ENCODE measurements at regions not wholly inside any gene's neighbourhood (a gene's known extent, or its start where the extent isn't known, plus 50 kb on each side); places are given as distances from the start of the nearest gene placed in this dataset.

GRCh38 chr3:90121326-90121725, 1013.9 kb downstream of the EPHA3 start:
- H3K56ac ChIP-seq (ENCODE audit: low read length), result no peak overlapping the region
- no peak overlapping the region for H3K9ac ChIP-seq (ENCODE audit: low read length)
- no peak overlapping the region for H3K27ac ChIP-seq (ENCODE audit: low read depth, low read length)
- no peak overlapping the region for H3K4me2 ChIP-seq (ENCODE audit: low read length)
- no peak overlapping the region for H2BK120ac ChIP-seq (ENCODE audit: low read depth, low read length)
- DNase-seq, result no peak
- no CpG with 5 or more reads among the region's 5 CpGs for WGBS (ENCODE audit: extremely low coverage, insufficient coverage, low lambda C conversion rate)
- no peak overlapping the region for H4K5ac ChIP-seq (ENCODE audit: low read length)
- H2AK5ac ChIP-seq (ENCODE audit: low read length), result no peak overlapping the region
- no peak overlapping the region for H3K18ac ChIP-seq (ENCODE audit: low read length)
- no peak overlapping the region for H3K4me3 ChIP-seq (ENCODE audit: low read length)
- H3K23ac ChIP-seq (ENCODE audit: low read length), result no peak overlapping the region
- H3K79me2 ChIP-seq (ENCODE audit: control insufficient read depth, insufficient read depth, low read length), result no peaks in the 10 kb centered on the region
- no peaks in the 10 kb centered on the region for H3K27me3 ChIP-seq (ENCODE audit: insufficient read depth, low read length, poor library complexity)
- no peaks in the 10 kb centered on the region for H3K4me1 ChIP-seq (ENCODE audit: control insufficient read depth, low read depth, low read length)
- no peaks in the 10 kb centered on the region for H3K79me1 ChIP-seq (ENCODE audit: low read length)
- no peak overlapping the region for H4K8ac ChIP-seq (ENCODE audit: low read depth, low read length)
- no peak overlapping the region for H3K4ac ChIP-seq (ENCODE audit: low read depth, low read length)
- no peak overlapping the region for H2BK5ac ChIP-seq (ENCODE audit: low read length)
- no peak overlapping the region for H2BK15ac ChIP-seq (replicated peaks; ENCODE audit: low read depth)
- H3K36me3 ChIP-seq (ENCODE audit: control insufficient read depth, insufficient read depth, low read length), result no peaks in the 10 kb centered on the region

GRCh38 chr3:90128391-90128790, 1021.0 kb downstream of the EPHA3 start:
- no peak overlapping the region for H2BK15ac ChIP-seq (replicated peaks; ENCODE audit: low read depth)
- no peak for DNase-seq
- H3K23ac ChIP-seq (ENCODE audit: low read length), result no peak overlapping the region
- no peak overlapping the region for H3K9ac ChIP-seq (ENCODE audit: low read length)
- H3K4me3 ChIP-seq (ENCODE audit: low read length), result no peak overlapping the region
- H3K4me2 ChIP-seq (ENCODE audit: low read length), result no peak overlapping the region
- H3K18ac ChIP-seq (ENCODE audit: low read length), result no peak overlapping the region
- no peak overlapping the region for H3K4ac ChIP-seq (ENCODE audit: low read depth, low read length)
- no peak overlapping the region for H4K5ac ChIP-seq (ENCODE audit: low read length)
- H2BK5ac ChIP-seq (ENCODE audit: low read length), result no peak overlapping the region
- no CpG with 5 or more reads among the region's 2 CpGs for WGBS (ENCODE audit: extremely low coverage, insufficient coverage, low lambda C conversion rate)
- no peak overlapping the region for H2BK120ac ChIP-seq (ENCODE audit: low read depth, low read length)
- no peaks in the 10 kb centered on the region for H3K79me2 ChIP-seq (ENCODE audit: control insufficient read depth, insufficient read depth, low read length)
- no peak overlapping the region for H4K8ac ChIP-seq (ENCODE audit: low read depth, low read length)
- H3K4me1 ChIP-seq (ENCODE audit: control insufficient read depth, low read depth, low read length), result no peaks in the 10 kb centered on the region
- H3K56ac ChIP-seq (ENCODE audit: low read length), result no peak overlapping the region
- H2AK5ac ChIP-seq (ENCODE audit: low read length), result no peak overlapping the region
- H3K27me3 ChIP-seq (ENCODE audit: insufficient read depth, low read length, poor library complexity), result no peaks in the 10 kb centered on the region
- H3K79me1 ChIP-seq (ENCODE audit: low read length), result no peaks in the 10 kb centered on the region
- H3K27ac ChIP-seq (ENCODE audit: low read depth, low read length), result no peak overlapping the region
- no peaks in the 10 kb centered on the region for H3K36me3 ChIP-seq (ENCODE audit: control insufficient read depth, insufficient read depth, low read length)

GRCh38 chr3:90129730-90130129, 1022.3 kb downstream of the EPHA3 start:
- no peak overlapping the region for H3K9ac ChIP-seq (ENCODE audit: low read length)
- no peak overlapping the region for H4K8ac ChIP-seq (ENCODE audit: low read depth, low read length)
- H3K4me2 ChIP-seq (ENCODE audit: low read length), result no peak overlapping the region
- H3K18ac ChIP-seq (ENCODE audit: low read length), result no peak overlapping the region
- H2AK5ac ChIP-seq (ENCODE audit: low read length), result no peak overlapping the region
- H3K36me3 ChIP-seq (ENCODE audit: control insufficient read depth, insufficient read depth, low read length), result no peaks in the 10 kb centered on the region
- H3K23ac ChIP-seq (ENCODE audit: low read length), result no peak overlapping the region
- H2BK5ac ChIP-seq (ENCODE audit: low read length), result no peak overlapping the region
- no peak overlapping the region for H3K4ac ChIP-seq (ENCODE audit: low read depth, low read length)
- no peaks in the 10 kb centered on the region for H3K79me1 ChIP-seq (ENCODE audit: low read length)
- no peak overlapping the region for H3K56ac ChIP-seq (ENCODE audit: low read length)
- DNase-seq, result no peak
- no peak overlapping the region for H3K4me3 ChIP-seq (ENCODE audit: low read length)
- H3K4me1 ChIP-seq (ENCODE audit: control insufficient read depth, low read depth, low read length), result peaks cover 3% of the 10 kb centered on the region
- H3K27me3 ChIP-seq (ENCODE audit: insufficient read depth, low read length, poor library complexity), result no peaks in the 10 kb centered on the region
- H2BK120ac ChIP-seq (ENCODE audit: low read depth, low read length), result no peak overlapping the region
- H2BK15ac ChIP-seq (replicated peaks; ENCODE audit: low read depth), result no peak overlapping the region
- no CpG with 5 or more reads among the region's 3 CpGs for WGBS (ENCODE audit: extremely low coverage, insufficient coverage, low lambda C conversion rate)
- no peaks in the 10 kb centered on the region for H3K79me2 ChIP-seq (ENCODE audit: control insufficient read depth, insufficient read depth, low read length)
- H3K27ac ChIP-seq (ENCODE audit: low read depth, low read length), result no peak overlapping the region
- H4K5ac ChIP-seq (ENCODE audit: low read length), result no peak overlapping the region

GRCh38 chr3:90132197-90132596, 1024.8 kb downstream of the EPHA3 start:
- H3K27ac ChIP-seq (ENCODE audit: low read depth, low read length), result no peak overlapping the region
- no peak overlapping the region for H3K9ac ChIP-seq (ENCODE audit: low read length)
- no peak overlapping the region for H3K4me2 ChIP-seq (ENCODE audit: low read length)
- no peak overlapping the region for H2AK5ac ChIP-seq (ENCODE audit: low read length)
- no peak overlapping the region for H2BK15ac ChIP-seq (replicated peaks; ENCODE audit: low read depth)
- H3K56ac ChIP-seq (ENCODE audit: low read length), result no peak overlapping the region
- H2BK5ac ChIP-seq (ENCODE audit: low read length), result no peak overlapping the region
- H3K18ac ChIP-seq (ENCODE audit: low read length), result no peak overlapping the region
- no peaks in the 10 kb centered on the region for H3K36me3 ChIP-seq (ENCODE audit: control insufficient read depth, insufficient read depth, low read length)
- H3K4ac ChIP-seq (ENCODE audit: low read depth, low read length), result no peak overlapping the region
- no peaks in the 10 kb centered on the region for H3K79me1 ChIP-seq (ENCODE audit: low read length)
- no CpG with 5 or more reads among the region's 1 CpG for WGBS (ENCODE audit: extremely low coverage, insufficient coverage, low lambda C conversion rate)
- no peak overlapping the region for H3K23ac ChIP-seq (ENCODE audit: low read length)
- H2BK120ac ChIP-seq (ENCODE audit: low read depth, low read length), result no peak overlapping the region
- H3K4me1 ChIP-seq (ENCODE audit: control insufficient read depth, low read depth, low read length), result peaks cover 4% of the 10 kb centered on the region
- no peak for DNase-seq
- no peak overlapping the region for H4K8ac ChIP-seq (ENCODE audit: low read depth, low read length)
- no peaks in the 10 kb centered on the region for H3K79me2 ChIP-seq (ENCODE audit: control insufficient read depth, insufficient read depth, low read length)
- H3K27me3 ChIP-seq (ENCODE audit: insufficient read depth, low read length, poor library complexity), result no peaks in the 10 kb centered on the region
- no peak overlapping the region for H4K5ac ChIP-seq (ENCODE audit: low read length)
- H3K4me3 ChIP-seq (ENCODE audit: low read length), result no peak overlapping the region

GRCh38 chr3:90134090-90134489, 1026.7 kb downstream of the EPHA3 start:
- no peaks in the 10 kb centered on the region for H3K79me2 ChIP-seq (ENCODE audit: control insufficient read depth, insufficient read depth, low read length)
- H3K4ac ChIP-seq (ENCODE audit: low read depth, low read length), result no peak overlapping the region
- H3K4me3 ChIP-seq (ENCODE audit: low read length), result no peak overlapping the region
- no peak overlapping the region for H3K23ac ChIP-seq (ENCODE audit: low read length)
- H3K79me1 ChIP-seq (ENCODE audit: low read length), result no peaks in the 10 kb centered on the region
- no peak overlapping the region for H4K8ac ChIP-seq (ENCODE audit: low read depth, low read length)
- no peak overlapping the region for H4K5ac ChIP-seq (ENCODE audit: low read length)
- H2BK15ac ChIP-seq (replicated peaks; ENCODE audit: low read depth), result no peak overlapping the region
- H3K9ac ChIP-seq (ENCODE audit: low read length), result no peak overlapping the region
- no peak overlapping the region for H3K18ac ChIP-seq (ENCODE audit: low read length)
- H2AK5ac ChIP-seq (ENCODE audit: low read length), result no peak overlapping the region
- H2BK120ac ChIP-seq (ENCODE audit: low read depth, low read length), result no peak overlapping the region
- H3K36me3 ChIP-seq (ENCODE audit: control insufficient read depth, insufficient read depth, low read length), result no peaks in the 10 kb centered on the region
- no peak overlapping the region for H3K56ac ChIP-seq (ENCODE audit: low read length)
- H3K27ac ChIP-seq (ENCODE audit: low read depth, low read length), result no peak overlapping the region
- DNase-seq, result no peak
- H2BK5ac ChIP-seq (ENCODE audit: low read length), result no peak overlapping the region
- H3K27me3 ChIP-seq (ENCODE audit: insufficient read depth, low read length, poor library complexity), result no peaks in the 10 kb centered on the region
- H3K4me1 ChIP-seq (ENCODE audit: control insufficient read depth, low read depth, low read length), result peaks cover 4% of the 10 kb centered on the region
- no peak overlapping the region for H3K4me2 ChIP-seq (ENCODE audit: low read length)

- H3K23ac ChIP-seq (ENCODE audit: low read length), result no peak overlapping the region
- peaks cover 4% of the 10 kb centered on the region for H3K4me1 ChIP-seq (ENCODE audit: control insufficient read depth, low read depth, low read length)
- H3K18ac ChIP-seq (ENCODE audit: low read length), result no peak overlapping the region
- no peaks in the 10 kb centered on the region for H3K36me3 ChIP-seq (ENCODE audit: control insufficient read depth, insufficient read depth, low read length)
- H3K9ac ChIP-seq (ENCODE audit: low read length), result no peak overlapping the region
- no peak overlapping the region for H3K4me2 ChIP-seq (ENCODE audit: low read length)
- H4K5ac ChIP-seq (ENCODE audit: low read length), result no peak overlapping the region
- H4K8ac ChIP-seq (ENCODE audit: low read depth, low read length), result no peak overlapping the region
- H3K56ac ChIP-seq (ENCODE audit: low read length), result no peak overlapping the region
- H3K4ac ChIP-seq (ENCODE audit: low read depth, low read length), result no peak overlapping the region
- no peak overlapping the region for H2BK15ac ChIP-seq (replicated peaks; ENCODE audit: low read depth)
- H3K79me2 ChIP-seq (ENCODE audit: control insufficient read depth, insufficient read depth, low read length), result no peaks in the 10 kb centered on the region
- H2AK5ac ChIP-seq (ENCODE audit: low read length), result no peak overlapping the region
- no peak overlapping the region for H3K27ac ChIP-seq (ENCODE audit: low read depth, low read length)
- H3K27me3 ChIP-seq (ENCODE audit: insufficient read depth, low read length, poor library complexity), result no peaks in the 10 kb centered on the region
- no peak for DNase-seq
- no peak overlapping the region for H3K4me3 ChIP-seq (ENCODE audit: low read length)
- no peaks in the 10 kb centered on the region for H3K79me1 ChIP-seq (ENCODE audit: low read length)
- H2BK5ac ChIP-seq (ENCODE audit: low read length), result no peak overlapping the region
- no peak overlapping the region for H2BK120ac ChIP-seq (ENCODE audit: low read depth, low read length)
These were observed 1029.2 kb downstream of the EPHA3 start for GRCh38 chr3:90136456-90137191.
